ENCODE measurements at regions not wholly inside any gene's neighbourhood (a gene's known extent, or its start where the extent isn't known, plus 50 kb on each side); places are given as distances from the start of the nearest gene placed in this dataset.
"Not testable (repeated sequence)": the region's sequence is repeated elsewhere in the genome, so short reads cannot be mapped to it uniquely, and the experiment has no call there.

- intact Hi-C loops (cut with DNase I), result no loop called here
- no peak overlapping the region for H3K4me3 ChIP-seq (ENCODE audit: low read length in 2 of 2)
Measured at GRCh38 chr6:140462453-140463311, 1088.2 kb upstream of the CITED2 start.

GRCh38 chr6:140462076-140462452, 1087.6 kb upstream of the CITED2 start:
- intact Hi-C loops (cut with DNase I), result no loop called here
- ATAC-seq (ENCODE audit: low FRiP score), result peak; percentile 45
- Histone ChIP-seq H3K36me3 (ENCODE audit: control insufficient read depth in 1 of 2, insufficient read depth in 2 of 2, low read length in 1 of 2) (no peaks in the 10 kb centered on the region), H3K4me1 (ENCODE audit: control insufficient read depth in 1 of 2, insufficient read depth in 2 of 2, low read length in 2 of 2) (peaks cover 0 to 2% of the 10 kb centered on the region in 2 donors), H3K27me3 (ENCODE audit: control insufficient read depth in 1 of 2, insufficient read depth in 2 of 2, low read length in 1 of 2) (no peaks in the 10 kb centered on the region), H3K27ac (ENCODE audit: low read depth in 1 of 2, low read length in 2 of 2) (no peak overlapping the region), H3K4me3 (ENCODE audit: low read length in 2 of 2) (no peak overlapping the region), H3K9me3 (ENCODE audit: control insufficient read depth, low read length) (no peaks in the 10 kb centered on the region)
- DNase-seq, result no peak

More at GRCh38 chr6:140462453-140463311, 1088.2 kb upstream of the CITED2 start:
- peak; percentile 85 for ATAC-seq (ENCODE audit: low FRiP score)
- no peak for DNase-seq
- WGBS, 2 donors, result 18 to 21% methylated on average over 3 of the region's 3 CpGs
- Histone ChIP-seq H3K27me3 (ENCODE audit: control insufficient read depth in 1 of 2, insufficient read depth in 2 of 2, low read length in 1 of 2) (no peaks in the 10 kb centered on the region), H3K4me1 (ENCODE audit: control insufficient read depth in 1 of 2, insufficient read depth in 2 of 2, low read length in 2 of 2) (peaks cover 0 to 2% of the 10 kb centered on the region in 2 donors), H3K27ac (ENCODE audit: low read depth in 1 of 2, low read length in 2 of 2) (peak overlapping the region in 1 of 2 donors; percentile 87), H3K9me3 (ENCODE audit: control insufficient read depth, low read length) (no peaks in the 10 kb centered on the region), H3K36me3 (ENCODE audit: control insufficient read depth in 1 of 2, insufficient read depth in 2 of 2, low read length in 1 of 2) (no peaks in the 10 kb centered on the region)

GRCh38 chr6:140460267-140460666, 1085.8 kb upstream of the CITED2 start:
- ATAC-seq (ENCODE audit: low FRiP score), result no peak
- H3K4me3 ChIP-seq (ENCODE audit: low read length in 2 of 2), result no peak overlapping the region
- WGBS, 2 donors, result 65 to 83% methylated on average over 1 of the region's 1 CpG
- intact Hi-C loops (cut with DNase I), result no loop called here
- no peaks in the 10 kb centered on the region for H3K27me3 ChIP-seq (ENCODE audit: control insufficient read depth in 1 of 2, insufficient read depth in 2 of 2, low read length in 1 of 2)
- no peaks in the 10 kb centered on the region for H3K9me3 ChIP-seq (ENCODE audit: control insufficient read depth, low read length)
- DNase-seq, result no peak
- no peaks in the 10 kb centered on the region for H3K36me3 ChIP-seq (ENCODE audit: control insufficient read depth in 1 of 2, insufficient read depth in 2 of 2, low read length in 1 of 2)
- H3K4me1 ChIP-seq (ENCODE audit: control insufficient read depth in 1 of 2, insufficient read depth in 2 of 2, low read length in 2 of 2), result peaks cover 0 to 2% of the 10 kb centered on the region in 2 donors
- H3K27ac ChIP-seq (ENCODE audit: low read depth in 1 of 2, low read length in 2 of 2), result no peak overlapping the region

- DNase-seq, result no peak
- no peak for ATAC-seq (ENCODE audit: low FRiP score)
- Histone ChIP-seq H3K9me3 (ENCODE audit: control insufficient read depth, low read length) (no peaks in the 10 kb centered on the region), H3K27me3 (ENCODE audit: control insufficient read depth in 1 of 2, insufficient read depth in 2 of 2, low read length in 1 of 2) (no peaks in the 10 kb centered on the region), H3K4me1 (ENCODE audit: control insufficient read depth in 1 of 2, insufficient read depth in 2 of 2, low read length in 2 of 2) (peaks cover 0 to 2% of the 10 kb centered on the region in 2 donors), H3K4me3 (ENCODE audit: low read length in 2 of 2) (no peak overlapping the region), H3K27ac (ENCODE audit: low read depth in 1 of 2, low read length in 2 of 2) (no peak overlapping the region), H3K36me3 (ENCODE audit: control insufficient read depth in 1 of 2, insufficient read depth in 2 of 2, low read length in 1 of 2) (no peaks in the 10 kb centered on the region)
- 67 to 81% methylated on average over 2 of the region's 2 CpGs for WGBS, 2 donors
- intact Hi-C loops (cut with DNase I), result loop anchor here in 1 of 2 donors (10.0 kb wide), 1 partner anchor 1084 kb away; the partner anchor contains the start of gene CITED2
Measured at GRCh38 chr6:140459209-140459608, 1084.8 kb upstream of the CITED2 start.

GRCh38 chr6:140446241-140446640, 1071.8 kb upstream of the CITED2 start:
- intact Hi-C loops (cut with DNase I), result no loop called here
- DNase-seq, result no peak
- H3K27ac ChIP-seq (ENCODE audit: low read depth in 1 of 2, low read length in 2 of 2), result no peak overlapping the region
- H3K4me1 ChIP-seq (ENCODE audit: control insufficient read depth in 1 of 2, insufficient read depth in 2 of 2, low read length in 2 of 2), result peaks cover 0 to 2% of the 10 kb centered on the region in 2 donors
- H3K4me3 ChIP-seq (ENCODE audit: low read length in 2 of 2), result no peak overlapping the region
- H3K36me3 ChIP-seq (ENCODE audit: control insufficient read depth in 1 of 2, insufficient read depth in 2 of 2, low read length in 1 of 2), result no peaks in the 10 kb centered on the region
- ATAC-seq (ENCODE audit: low FRiP score), result no peak
- H3K27me3 ChIP-seq (ENCODE audit: control insufficient read depth in 1 of 2, insufficient read depth in 2 of 2, low read length in 1 of 2), result no peaks in the 10 kb centered on the region
- no peaks in the 10 kb centered on the region for H3K9me3 ChIP-seq (ENCODE audit: control insufficient read depth, low read length)

- Histone ChIP-seq H3K27ac (ENCODE audit: low read depth in 1 of 2, low read length in 2 of 2) (no peak overlapping the region), H3K36me3 (ENCODE audit: control insufficient read depth in 1 of 2, insufficient read depth in 2 of 2, low read length in 1 of 2) (no peaks in the 10 kb centered on the region), H3K4me1 (ENCODE audit: control insufficient read depth in 1 of 2, insufficient read depth in 2 of 2, low read length in 2 of 2) (peaks cover 0 to 2% of the 10 kb centered on the region in 2 donors), H3K9me3 (ENCODE audit: control insufficient read depth, low read length) (no peaks in the 10 kb centered on the region), H3K4me3 (ENCODE audit: low read length in 2 of 2) (no peak overlapping the region), H3K27me3 (ENCODE audit: control insufficient read depth in 1 of 2, insufficient read depth in 2 of 2, low read length in 1 of 2) (no peaks in the 10 kb centered on the region)
- intact Hi-C loops (cut with DNase I), result no loop called here
- DNase-seq (no peak), ATAC-seq (ENCODE audit: low FRiP score) (no peak)
- 43 to 49% methylated on average over 3 of the region's 3 CpGs for WGBS, 2 donors
Measured at GRCh38 chr6:140445474-140446004, 1071.1 kb upstream of the CITED2 start.

GRCh38 chr6:140443112-140443511, 1068.7 kb upstream of the CITED2 start:
- H3K36me3 ChIP-seq (ENCODE audit: control insufficient read depth in 1 of 2, insufficient read depth in 2 of 2, low read length in 1 of 2); H3K27me3 ChIP-seq (ENCODE audit: control insufficient read depth in 1 of 2, insufficient read depth in 2 of 2, low read length in 1 of 2); H3K4me3 ChIP-seq (ENCODE audit: low read length in 2 of 2); H3K4me1 ChIP-seq (ENCODE audit: control insufficient read depth in 1 of 2, insufficient read depth in 2 of 2, low read length in 2 of 2); intact Hi-C loops (cut with DNase I); H3K9me3 ChIP-seq (ENCODE audit: control insufficient read depth, low read length); DNase-seq; ATAC-seq (ENCODE audit: low FRiP score); H3K27ac ChIP-seq (ENCODE audit: low read depth in 1 of 2, low read length in 2 of 2): not testable (repeated sequence)
- WGBS, 2 donors, result 91 to 98% methylated on average over 7 of the region's 7 CpGs

GRCh38 chr6:140441256-140441655, 1066.8 kb upstream of the CITED2 start:
- DNase-seq (peak in 1 of 2 donors; percentile 50), ATAC-seq (ENCODE audit: low FRiP score) (peak; percentile 50)
- 90% methylated on average over 6 of the region's 6 CpGs for WGBS, 2 donors
- intact Hi-C loops (cut with DNase I), result no loop called here
- H3K4me1 ChIP-seq (ENCODE audit: control insufficient read depth in 1 of 2, insufficient read depth in 2 of 2, low read length in 2 of 2), result peaks cover 0 to 2% of the 10 kb centered on the region in 2 donors
- no peaks in the 10 kb centered on the region for H3K36me3 ChIP-seq (ENCODE audit: control insufficient read depth in 1 of 2, insufficient read depth in 2 of 2, low read length in 1 of 2)
- H3K27ac ChIP-seq (ENCODE audit: low read depth in 1 of 2, low read length in 2 of 2), result no peak overlapping the region
- no peaks in the 10 kb centered on the region for H3K27me3 ChIP-seq (ENCODE audit: control insufficient read depth in 1 of 2, insufficient read depth in 2 of 2, low read length in 1 of 2)
- H3K4me3 ChIP-seq (ENCODE audit: low read length in 2 of 2), result no peak overlapping the region
- H3K9me3 ChIP-seq (ENCODE audit: control insufficient read depth, low read length), result no peaks in the 10 kb centered on the region
